ENCODE measurements at regions not wholly inside any gene's neighbourhood (a gene's known extent, or its start where the extent isn't known, plus 50 kb on each side); places are given as distances from the start of the nearest gene placed in this dataset.
"Not testable (repeated sequence)": the region's sequence is repeated elsewhere in the genome, so short reads cannot be mapped to it uniquely, and the experiment has no call there.

DNA sequence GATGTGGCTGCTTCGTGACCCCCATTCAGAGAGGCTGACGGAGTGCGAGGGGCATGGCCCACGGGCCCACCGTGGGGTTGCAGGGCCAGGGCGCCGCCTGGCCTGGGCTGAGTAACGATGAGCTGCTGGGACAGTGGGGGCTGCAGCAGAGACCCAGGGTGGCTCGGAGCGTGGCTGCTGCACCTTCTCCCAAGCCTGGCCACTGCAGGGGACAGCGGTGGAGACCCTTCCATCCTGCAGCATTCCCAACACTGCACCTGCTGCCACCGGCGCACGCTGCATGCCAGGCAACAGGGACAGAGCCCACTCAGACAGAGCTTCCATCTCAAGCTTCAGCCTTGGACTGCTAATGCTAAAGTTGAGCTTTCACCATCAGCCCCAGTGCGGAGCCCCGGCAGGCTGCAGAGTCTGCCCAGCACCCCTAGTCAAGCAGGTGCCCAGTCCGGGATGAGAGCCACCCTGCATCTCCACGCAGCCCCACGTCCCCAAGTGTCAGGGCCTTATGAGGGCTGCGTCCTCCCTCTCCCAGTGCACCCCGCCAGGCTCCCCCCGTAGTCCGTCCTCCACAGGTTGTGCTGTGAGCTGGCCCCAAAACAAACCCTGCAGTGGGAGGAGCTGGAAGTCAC lies 89.4 kb upstream of the AFDN start:
- DNase-seq: no peak

DNA sequence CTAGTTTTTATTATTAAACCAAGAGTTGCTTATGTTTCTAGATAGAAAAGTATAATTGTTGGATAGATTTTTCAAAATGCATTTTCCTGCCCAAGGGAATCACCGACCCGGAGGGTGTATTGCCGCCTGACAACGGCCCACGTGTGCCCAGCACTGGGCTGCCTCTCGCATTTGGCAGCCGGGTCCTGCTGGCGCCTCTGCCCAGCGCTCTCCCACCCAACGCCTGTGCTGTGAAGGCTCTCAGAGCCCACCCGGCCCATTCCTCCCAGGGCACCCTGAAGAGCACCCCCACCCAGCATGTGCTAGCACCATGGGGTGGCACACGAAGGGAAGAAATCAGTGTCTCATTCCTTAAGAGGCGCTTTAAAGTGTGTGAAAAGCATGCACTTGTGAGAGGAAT lies 88.3 kb upstream of the AFDN start:
- no peak for DNase-seq

DNA sequence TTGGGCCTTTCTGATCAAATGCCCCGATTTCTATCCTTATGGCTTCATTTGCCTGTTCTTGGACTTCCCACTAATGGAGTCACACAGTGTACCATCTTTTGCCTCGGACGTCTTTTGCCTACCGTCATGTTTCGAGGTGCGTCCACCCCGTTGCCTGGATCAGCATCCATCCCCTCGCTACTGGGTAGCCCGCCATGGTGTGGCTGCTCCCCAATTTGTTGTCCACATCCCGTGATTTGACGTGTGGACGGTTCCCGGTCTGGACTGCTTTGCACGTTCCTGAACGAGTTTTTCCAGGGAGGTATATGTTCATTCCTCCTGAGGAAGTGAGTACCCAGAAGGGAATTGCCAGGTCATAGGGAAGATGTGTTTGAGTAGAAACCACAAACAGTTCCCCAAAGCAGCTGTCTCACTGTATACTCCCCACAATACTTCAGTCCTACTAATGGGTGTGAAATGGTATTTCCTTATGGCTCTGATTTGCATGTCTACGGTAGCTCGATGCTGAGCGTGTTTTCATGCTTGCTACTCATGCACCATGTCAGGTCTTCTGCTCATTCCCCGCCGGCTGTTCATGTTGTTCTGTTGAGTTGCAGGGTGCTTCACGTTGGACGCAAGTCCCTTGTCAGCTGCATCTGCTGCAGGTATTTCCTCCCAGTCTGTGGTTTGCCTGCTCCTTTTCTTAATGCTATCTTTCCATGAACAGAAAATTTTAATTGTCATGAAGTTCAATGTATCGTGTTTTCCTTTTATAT lies 86.8 kb upstream of the AFDN start:
- no peak for DNase-seq

DNA sequence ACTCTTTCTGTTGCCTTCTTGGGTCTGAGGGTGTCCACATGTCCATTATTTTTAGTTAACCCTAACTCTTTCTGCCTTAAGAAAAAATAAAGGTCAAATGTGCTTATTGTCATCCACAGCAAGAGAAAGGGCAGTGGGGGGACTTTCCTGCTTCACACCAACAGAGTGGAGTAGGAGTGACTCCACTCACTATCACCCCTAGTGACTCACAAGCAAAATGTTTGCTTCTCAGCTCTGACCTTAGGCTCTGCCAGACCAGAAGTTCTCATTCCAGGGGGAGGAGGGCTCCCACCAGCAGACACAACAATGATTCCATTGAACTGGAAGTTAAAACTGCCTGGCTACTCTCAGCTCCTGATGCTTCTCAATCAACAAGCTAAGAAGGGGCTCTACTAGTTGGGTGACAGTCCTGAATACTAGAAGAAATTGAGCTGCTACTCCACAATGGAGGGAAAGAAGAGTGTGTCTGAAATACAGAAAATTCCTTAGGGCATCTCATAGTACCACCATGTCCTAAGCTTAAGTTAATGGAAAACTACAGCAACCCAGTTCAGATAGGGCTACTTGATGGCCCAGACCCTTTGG lies 83.9 kb upstream of the AFDN start:
- DNase-seq: no peak

DNA sequence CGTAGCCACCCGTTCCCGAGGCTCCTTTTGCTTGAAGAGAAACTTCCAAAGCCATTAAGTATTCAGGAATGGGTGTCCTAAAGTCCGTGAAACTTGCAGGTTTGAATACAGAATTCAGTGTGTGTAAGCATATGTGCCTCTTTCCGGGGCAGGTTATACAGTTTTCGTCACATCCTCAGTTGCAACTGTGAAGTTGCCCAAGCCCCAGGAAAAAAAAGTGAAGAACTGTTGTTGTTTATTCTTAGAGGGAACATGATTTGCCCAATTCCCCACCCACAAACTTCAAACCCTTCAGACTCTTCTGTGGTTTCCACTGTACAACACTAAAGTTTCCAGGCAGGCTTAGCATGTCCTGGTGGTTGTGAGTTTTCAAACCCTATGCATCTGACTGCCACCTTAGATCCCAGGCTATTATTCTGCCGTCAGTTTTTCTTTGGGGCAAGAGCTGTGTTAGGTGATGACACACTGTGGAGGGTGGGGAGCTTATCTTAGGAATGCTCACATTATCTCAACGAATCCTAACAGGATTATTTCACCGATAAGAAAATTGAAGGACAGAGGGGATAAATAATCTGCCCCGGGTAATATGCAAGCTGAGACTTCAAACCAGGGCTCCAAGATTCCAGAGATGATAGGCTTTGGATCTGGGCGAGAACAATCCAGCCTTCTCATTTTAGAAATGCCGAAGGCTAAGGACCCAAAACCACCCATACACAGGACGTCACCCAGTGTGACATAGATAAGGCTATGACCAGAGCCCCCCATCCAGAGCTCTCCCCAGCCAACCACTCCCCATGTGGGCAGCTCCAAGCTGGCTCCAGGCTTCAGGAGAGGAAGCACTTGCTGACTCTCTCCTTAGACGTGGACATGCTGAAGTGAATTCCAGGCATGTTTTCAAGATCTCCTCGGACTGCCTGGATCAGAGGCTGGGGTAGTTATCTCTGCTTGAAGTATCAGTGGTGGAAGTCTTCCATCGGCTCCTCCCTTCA lies 81.7 kb upstream of the AFDN start:
- no peak for DNase-seq

DNA sequence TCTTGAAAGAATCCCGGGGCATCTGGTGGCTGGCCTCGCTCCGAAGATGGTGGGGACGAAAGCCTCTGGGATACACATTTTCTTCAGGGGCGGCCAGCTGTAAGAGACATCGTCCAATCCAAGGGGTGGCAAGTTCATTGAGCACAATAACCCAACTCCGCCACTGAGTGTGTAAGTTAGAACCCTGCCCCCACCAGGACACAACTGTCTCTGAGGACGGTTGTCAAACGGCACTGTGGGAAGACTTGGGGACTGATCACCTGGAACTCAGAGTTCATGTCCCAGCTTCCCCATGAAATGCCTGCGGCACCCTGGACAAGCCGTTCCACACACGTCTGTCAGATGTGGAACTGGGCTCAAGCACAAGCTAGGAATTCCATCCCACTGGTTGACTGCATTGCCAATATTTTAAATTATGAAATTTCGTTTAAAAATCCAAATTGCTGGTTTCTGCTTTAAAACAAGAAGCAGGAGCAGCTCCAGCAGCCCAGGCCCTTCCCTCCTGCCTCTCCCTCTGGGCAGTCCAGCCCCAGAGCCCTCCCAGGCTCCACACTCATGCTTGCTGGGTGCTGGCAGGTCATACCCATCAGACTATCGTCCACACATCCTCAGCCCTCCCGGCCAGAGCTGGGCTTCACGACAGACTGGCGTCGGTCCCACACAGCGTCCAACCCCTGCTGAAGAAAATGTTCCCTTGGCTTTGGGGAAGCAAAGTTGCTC lies 80.9 kb upstream of the AFDN start:
- no peak for DNase-seq

DNA sequence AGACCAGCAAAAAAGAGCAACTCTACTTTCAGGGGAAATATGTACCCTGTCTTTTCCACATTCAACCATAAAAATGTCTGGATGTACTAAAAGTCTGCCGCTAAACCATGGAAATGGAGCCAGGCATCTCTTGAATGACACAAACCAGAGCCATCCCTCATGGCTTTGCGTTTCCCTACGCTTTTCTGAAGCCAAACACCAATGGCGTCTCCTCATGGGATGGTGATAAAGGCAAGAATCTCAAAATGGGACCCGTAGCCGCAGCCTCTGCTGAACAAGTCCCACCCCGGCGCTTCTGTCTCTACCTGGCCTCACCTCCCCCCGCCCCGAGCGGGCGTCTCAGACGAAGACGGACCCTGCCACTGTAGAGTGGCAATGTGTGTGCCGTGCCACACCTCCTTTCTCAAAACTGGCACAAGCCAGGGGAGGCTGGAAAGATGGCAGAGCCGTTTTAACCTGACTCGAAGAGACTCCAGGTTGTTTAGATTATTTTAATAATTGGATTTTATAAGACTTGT lies 80.3 kb upstream of the AFDN start:
- no peak for DNase-seq

DNA sequence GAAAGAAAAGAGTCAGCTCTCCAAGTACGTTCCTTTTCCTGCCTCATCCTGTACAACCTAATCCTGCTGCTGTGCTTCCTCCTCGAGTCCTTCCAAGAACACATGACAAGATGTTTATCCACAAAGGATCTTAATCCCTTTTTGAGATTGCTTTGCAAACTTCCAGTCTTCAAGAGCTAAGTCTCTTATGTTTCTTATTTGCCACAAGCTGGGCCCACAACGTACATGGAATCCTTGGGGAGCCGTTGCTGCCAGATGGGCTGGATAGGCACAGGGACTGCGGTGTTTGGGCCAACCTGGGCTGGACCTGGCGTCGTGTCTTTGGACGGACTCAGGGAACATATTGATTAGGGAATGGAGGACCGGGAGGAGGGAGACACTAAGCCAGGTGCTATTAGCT lies 79.7 kb upstream of the AFDN start:
- no peak for DNase-seq

DNA sequence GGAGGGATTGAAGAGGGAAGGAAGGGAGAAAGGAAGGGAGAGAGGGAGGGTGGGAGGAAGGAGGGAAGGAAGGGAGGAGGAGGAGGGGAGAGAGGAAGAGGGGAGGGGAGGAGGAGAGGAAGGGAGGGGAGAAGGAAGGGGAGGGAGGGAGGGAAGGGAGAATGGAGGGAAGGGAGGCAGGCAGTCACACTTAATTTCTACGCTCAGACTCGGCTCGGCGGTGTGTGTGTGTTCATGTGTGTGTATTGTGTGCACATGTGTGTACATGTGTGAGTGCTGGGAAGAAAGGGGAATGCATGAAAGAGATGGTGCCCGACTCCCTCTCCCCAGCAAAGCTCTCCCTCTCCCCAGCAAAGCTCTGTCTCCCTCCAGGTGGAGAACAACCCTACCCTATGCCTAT lies 79.1 kb upstream of the AFDN start:
- no peak for DNase-seq

DNA sequence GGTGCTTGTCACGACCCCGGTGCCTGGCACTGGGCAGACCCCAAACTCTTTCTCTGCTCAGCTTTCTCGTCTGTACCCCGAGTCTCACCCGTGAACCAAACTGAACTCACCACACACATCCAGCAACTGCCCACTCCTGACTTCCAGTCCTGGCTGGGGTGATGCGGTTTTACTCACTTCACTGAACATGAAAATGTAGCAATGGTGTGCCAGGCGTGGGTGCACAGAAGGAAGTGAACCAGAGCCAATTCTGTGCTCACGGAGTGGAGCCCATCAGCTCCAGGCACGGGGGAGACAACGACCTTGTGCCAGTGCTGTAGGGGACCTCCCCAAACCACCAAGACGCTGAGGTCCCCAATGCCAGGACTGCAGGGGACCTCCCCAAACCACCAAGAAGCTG lies 78.7 kb upstream of the AFDN start:
- no peak for DNase-seq

DNA sequence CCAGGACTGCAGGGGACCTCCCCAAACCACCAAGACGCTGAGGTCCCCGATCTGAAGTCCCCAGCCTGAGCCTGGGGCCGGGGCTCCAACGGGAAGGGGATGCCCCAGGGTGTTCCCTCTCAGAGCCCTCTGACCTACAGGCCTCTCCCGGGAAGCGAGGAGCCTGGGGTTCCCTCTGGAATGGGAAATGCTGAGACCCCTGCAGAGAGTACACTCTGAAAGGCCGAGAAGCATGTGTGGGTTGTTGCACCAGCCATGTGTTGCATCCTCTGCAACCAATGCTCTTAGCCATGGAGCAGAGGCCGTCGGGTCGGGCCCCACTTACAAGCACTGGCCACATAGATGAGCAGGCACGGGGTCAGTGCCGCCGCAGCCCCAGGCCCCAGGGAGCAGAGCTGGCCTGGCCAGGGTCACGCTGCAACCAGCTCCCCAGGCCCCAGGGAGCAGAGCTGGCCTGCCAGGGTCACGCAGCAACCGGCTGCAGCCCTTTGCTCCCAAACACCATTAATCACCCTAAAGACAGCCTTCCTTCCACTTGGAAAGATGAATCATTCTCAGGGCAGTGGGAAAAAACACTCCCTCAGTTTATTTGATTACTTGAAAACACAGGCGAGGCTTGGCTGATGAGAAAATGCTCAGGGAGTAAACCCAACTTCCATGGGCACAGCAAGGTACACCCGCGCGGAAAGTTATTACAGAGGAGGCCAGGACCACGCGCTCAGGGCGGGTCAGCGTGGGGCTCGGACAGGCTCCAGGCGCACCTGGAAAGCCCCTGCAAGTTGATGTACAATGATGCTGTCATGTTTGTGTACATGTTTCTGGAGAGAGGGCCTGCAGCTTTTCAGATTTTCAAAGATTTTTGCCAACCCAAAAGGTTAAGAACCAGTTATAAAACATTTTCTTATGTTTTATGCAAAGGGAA lies 78.0 kb upstream of the AFDN start:
- no peak for DNase-seq

DNA sequence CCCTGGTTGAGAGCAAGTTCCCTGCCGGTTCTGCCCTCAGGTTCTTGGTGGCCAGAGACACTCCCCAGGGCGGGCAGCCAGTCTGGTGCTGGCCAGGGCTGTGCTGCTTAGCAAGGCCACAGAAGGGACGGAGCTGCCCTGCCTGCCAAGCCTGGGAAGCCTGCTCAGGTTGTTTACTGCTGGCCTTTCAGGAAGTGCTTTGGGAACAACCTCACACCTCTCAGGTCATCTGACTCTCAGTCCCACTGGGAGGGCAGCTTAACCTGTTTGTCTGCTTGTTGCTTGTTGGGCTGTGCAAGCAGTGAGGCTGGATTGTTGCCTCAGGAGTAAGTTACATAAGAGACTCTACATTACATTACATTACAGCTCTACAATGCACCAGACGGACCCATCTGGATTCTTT lies 75.8 kb upstream of the AFDN start:
- DNase-seq: peak; percentile 49

DNA sequence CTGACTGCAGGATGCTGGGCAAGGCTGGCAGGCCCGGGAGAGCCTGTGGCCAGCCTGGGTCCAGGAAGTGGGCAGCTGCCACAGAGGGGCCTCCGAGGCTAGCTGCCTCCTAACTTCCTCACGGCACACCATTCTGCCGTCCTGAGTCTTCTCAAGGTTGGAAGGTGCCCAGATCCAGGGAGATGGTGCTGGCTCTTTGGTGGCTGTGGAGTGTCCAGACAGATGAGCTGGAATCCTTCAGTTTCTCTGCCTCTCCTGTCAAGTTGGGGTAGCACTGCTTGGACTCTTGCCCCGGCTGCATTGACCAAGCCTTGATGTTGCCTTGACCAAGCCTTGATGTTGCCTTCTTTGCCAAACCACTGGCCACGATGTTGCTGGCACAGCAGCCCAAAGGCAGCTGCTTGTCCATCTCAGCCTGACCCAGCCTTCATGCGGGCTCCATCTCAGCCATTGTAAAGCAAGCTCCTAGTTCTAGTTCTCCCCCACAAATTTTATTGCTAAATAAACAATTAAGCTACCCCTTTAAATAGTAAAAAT lies 75.1 kb upstream of the AFDN start:
- DNase-seq: no peak

DNA sequence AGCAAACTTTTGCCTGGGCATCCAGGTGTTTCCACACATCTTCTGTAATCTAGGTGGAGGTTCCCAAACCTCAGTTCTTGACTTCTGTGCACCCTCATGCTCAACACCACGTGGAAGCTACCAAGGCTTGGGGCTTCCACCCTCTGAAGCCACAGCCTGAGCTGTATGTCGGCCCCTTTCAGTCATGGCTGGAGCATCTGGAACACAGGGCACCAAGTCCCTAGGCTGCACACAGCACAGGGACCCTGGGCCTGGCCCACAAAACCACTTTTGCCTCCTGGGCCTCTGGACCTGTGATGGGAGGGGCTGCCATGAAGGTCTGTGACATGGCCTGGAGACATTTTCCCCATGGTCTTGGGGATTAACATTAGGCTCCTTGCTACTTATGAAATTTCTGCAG lies 73.4 kb upstream of the AFDN start:
- not testable (repeated sequence) for DNase-seq

DNA sequence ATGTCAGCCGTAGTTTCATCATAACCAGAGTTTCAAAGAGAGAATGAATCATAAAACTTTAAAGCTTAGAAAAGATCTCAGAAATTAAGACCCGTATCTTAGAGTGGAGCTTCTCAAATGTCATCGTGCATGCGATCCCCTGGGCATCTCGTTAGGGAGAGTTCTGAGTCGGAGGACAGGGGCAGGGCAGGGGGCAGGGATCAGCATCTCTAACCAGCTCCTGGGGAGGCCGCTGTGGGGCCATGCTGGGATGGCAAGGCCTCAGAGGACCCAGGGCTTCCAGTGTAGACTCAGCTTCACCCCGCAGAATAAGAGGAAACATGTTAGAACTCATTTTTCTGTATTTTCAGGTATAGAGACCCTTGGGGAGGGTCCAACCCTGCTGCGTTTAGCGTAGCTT lies 72.0 kb upstream of the AFDN start:
- no peak for DNase-seq

DNA sequence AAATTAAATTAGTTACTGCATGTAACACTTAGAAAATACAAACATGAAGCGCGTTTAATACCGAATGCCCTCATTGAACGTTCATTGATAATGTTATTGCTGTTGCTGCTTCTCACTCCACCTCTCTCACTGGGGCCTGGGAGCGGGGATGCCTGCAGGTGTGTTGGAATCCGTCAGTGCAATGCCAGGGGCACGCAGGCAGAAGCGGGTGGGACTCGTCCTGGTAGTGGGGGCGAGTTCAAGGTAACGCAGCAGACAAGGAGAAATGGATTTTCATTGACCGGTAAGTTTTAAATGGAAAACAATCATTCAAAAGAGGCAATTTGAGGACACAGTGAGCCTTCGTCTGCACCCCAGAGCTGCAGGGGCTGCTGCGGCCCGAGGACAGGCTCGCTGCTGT lies 71.2 kb upstream of the AFDN start:
- no peak for DNase-seq

DNA sequence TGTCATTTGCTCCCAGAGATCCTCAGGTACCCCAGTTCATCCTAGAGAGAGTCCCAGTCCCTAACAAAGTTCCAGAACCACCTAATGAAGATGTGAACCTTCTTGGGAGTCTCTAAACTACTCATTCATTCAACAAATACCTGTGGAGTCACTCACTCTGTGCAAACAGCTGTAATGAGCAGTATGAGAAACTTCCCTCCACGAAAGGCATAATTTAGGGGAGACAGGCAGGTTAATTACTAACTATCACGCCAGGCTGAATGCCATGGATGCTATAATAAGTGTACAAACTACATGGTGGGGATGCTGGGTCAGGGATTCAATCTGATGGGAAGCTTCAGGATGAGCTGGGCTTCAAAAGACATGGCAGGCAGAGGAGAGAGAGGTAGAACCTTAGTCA lies 70.1 kb upstream of the AFDN start:
- DNase-seq: no peak

DNA sequence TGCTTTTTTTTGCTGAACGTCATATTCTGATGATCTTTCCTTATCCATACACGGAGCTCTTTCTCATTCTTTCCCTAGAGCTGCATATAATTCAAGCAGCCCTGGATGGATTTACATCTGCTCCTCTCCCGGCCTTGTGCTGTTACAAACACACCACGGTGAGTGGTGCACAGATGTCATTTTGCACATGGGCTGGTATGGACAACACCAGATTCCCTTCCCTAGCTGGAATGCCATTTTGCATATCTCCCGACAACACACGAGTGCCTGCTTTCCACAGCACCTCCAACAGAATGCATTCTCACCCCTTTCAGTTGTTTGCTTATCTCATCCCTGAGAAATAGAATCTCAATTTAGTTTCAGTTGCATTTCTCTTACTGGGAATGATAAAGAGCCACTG lies 69.5 kb upstream of the AFDN start:
- DNase-seq: no peak

DNA sequence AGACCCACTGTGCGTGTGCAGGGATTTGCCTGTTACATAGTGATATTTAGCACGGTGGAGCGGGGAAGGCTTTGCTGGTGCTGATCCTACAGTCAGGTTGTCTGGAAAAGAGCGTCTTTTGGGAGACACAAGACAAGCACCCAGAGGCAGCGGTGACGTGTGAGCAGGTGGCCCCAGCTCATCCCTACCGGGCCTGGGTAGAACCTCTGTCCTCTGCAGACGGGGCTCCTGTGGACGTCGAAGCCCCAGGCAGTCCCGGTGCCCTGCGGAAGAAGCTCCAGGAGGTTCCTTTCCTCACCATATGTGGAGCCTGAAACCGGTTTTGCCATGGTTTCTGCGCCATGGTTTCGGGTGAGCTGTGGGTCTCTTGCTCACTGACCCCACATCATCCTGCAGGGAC lies 68.9 kb upstream of the AFDN start:
- no peak for DNase-seq

DNA sequence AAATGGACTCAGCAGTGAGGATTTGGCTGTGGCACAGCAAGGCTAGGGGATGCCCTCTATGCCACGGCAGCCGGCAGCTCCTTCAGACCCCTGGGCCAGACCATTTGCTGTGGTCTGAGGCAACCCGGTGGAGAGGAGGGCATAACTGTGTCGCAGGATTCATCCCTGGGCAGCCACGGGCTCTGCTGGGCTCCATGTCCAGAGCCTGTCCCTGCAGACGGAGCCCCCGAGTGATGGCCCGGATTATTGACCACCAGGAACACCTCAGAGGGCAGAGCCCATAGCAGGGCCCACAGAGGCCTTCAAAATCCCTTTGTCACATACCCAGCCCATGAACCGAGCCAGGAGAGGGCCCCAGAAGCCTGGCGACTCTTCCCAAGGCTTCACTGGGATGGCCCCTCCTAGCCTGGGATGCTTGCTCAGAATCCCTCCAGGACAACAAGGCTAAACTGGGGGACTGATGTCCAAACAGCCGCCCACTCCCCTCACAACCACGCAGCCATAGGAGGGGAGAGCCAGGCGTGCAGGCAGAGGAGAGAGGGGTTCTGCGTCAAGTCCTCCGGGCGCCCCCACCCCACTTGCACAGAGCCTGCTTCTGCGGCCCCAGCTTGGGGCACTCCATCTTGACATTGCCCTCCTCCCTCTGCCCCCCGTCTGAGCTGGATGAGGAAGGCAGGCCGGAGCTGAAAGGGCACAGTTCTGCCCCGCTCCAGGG lies 68.2 kb upstream of the AFDN start:
- no peak for DNase-seq
